GM06990 (cell line): ENCODE measurements at regions not wholly inside any gene's neighbourhood (a gene's known extent, or its start where the extent isn't known, plus 50 kb on each side); places are given as distances from the start of the nearest gene placed in this dataset.

ENCODE experiments used
- DNase-seq: peaks from one replicate; pipeline ENCODE4 v3.0.0-alpha.2; 2011; ENCODE audit not compliant: insufficient read length; ENCODE audit errors: extremely low read depth
- H3K27me3 ChIP-seq: replicated peaks from 2 replicates; pipeline ENCODE4 v1.6.0; 2011; ENCODE audit warnings: low read length; ENCODE audit not compliant: control insufficient read depth, insufficient read depth
- H3K36me3 ChIP-seq: 2 replicates; pipeline ENCODE4 v1.5.1; 2011; ENCODE audit warnings: low read length; ENCODE audit not compliant: control insufficient read depth, insufficient read depth
- H3K4me3 ChIP-seq: replicated peaks from 2 replicates; pipeline ENCODE4 v1.5.1; 2011; ENCODE audit warnings: low read depth, mild to moderate bottlenecking, control low read depth, low read length
- TF ChIP-seq, protein P1 (sequence below): IDR thresholded peaks from 2 replicates; pipeline ENCODE4 v1.5.1; 2011; ENCODE audit warnings: low read length, control low read depth, mild to moderate bottlenecking, inconsistent platforms; ENCODE audit not compliant: insufficient read depth, poor library complexity, severe bottlenecking

DNA sequence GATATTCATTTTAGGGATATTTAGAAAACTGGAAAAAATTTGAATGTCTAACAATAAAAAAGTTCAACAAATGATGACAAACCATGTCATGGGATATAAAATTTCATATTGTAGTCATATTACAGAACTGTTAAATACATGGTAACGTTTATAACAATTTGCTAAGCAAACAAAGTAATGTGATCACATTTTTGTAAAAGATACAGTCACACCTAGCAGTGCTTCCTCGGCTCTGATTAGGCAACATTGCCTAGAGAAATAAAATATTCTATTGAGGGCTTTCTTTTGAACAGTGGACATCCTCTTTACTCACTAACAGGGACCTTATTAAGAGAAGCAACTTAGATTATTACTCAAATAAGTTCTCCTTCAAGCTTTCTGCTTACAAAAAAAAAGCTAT, 605.5 kb downstream of the GATA3 start:
- TF ChIP-seq, protein P1, sequence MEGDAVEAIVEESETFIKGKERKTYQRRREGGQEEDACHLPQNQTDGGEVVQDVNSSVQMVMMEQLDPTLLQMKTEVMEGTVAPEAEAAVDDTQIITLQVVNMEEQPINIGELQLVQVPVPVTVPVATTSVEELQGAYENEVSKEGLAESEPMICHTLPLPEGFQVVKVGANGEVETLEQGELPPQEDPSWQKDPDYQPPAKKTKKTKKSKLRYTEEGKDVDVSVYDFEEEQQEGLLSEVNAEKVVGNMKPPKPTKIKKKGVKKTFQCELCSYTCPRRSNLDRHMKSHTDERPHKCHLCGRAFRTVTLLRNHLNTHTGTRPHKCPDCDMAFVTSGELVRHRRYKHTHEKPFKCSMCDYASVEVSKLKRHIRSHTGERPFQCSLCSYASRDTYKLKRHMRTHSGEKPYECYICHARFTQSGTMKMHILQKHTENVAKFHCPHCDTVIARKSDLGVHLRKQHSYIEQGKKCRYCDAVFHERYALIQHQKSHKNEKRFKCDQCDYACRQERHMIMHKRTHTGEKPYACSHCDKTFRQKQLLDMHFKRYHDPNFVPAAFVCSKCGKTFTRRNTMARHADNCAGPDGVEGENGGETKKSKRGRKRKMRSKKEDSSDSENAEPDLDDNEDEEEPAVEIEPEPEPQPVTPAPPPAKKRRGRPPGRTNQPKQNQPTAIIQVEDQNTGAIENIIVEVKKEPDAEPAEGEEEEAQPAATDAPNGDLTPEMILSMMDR: no peak
- DNase-seq: no peak
- H3K36me3 ChIP-seq: no peaks in the 10 kb centered on the region
- H3K4me3 ChIP-seq: no peak overlapping the region
- no peaks in the 10 kb centered on the region for H3K27me3 ChIP-seq

DNA sequence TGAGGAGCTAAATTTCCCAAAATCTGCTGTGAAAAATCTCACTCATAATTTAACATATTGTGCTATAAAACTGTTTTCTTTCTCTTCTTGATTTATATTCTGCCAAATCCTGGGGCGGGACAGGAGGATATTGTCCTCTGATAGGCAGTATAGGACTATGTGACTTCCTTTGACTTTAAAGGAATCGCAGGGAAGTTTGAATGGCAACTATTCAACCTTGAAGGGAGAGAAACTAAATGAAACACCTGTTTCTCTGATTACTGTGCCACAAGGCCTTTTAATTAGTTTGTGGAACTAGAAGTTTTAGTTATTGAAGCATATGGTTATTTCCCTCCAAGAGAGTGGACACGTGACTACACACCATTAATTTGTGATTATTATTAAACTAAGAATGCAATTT, 607.4 kb downstream of the GATA3 start:
- Histone ChIP-seq H3K36me3 (no peaks in the 10 kb centered on the region), H3K4me3 (no peak overlapping the region), H3K27me3 (no peaks in the 10 kb centered on the region)
- TF ChIP-seq, protein P1: no peak
- DNase-seq: no peak

DNA sequence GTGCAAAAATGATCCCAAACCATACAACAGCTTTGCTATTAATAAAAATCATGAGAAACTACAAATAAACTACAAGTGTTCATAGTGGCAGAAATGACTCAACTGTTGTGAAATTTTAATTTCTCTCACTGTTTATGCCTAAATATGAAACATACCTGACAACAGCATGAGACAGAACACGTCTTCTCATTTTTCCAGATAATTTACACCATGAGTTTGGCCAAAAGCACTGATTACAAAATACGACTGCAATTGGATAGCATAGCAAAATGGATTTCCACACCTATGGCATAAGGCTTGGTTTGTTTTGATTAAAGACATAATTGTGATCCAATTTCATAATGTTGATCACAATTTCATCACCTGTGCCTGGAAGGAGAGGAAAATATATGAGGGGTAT, 608.6 kb downstream of the GATA3 start:
- TF ChIP-seq, protein P1: no peak
- Histone ChIP-seq H3K27me3 (no peaks in the 10 kb centered on the region), H3K36me3 (no peaks in the 10 kb centered on the region), H3K4me3 (no peak overlapping the region)
- no peak for DNase-seq

DNA sequence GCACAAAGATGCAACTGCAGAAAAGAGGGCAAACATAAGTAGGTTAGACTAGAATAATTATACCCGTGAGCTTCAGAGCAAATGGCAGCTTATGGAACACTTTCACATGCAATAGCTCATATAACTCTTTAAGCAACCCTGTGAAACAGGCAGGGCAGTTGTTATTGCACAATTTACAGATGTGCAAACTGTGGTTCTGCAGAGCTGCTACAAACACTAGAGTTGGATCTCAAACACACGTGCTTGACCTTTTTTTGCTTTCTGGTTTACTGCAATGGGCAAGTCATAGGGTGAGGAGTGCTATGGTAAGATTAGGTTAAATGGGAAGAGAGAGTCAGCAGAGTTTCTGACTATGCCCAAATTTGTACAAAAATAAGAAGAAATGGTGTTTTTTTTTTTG, 610.8 kb downstream of the GATA3 start:
- TF ChIP-seq, protein P1: no peak
- no peak for DNase-seq
- Histone ChIP-seq H3K27me3 (no peaks in the 10 kb centered on the region), H3K4me3 (no peak overlapping the region), H3K36me3 (no peaks in the 10 kb centered on the region)

DNA sequence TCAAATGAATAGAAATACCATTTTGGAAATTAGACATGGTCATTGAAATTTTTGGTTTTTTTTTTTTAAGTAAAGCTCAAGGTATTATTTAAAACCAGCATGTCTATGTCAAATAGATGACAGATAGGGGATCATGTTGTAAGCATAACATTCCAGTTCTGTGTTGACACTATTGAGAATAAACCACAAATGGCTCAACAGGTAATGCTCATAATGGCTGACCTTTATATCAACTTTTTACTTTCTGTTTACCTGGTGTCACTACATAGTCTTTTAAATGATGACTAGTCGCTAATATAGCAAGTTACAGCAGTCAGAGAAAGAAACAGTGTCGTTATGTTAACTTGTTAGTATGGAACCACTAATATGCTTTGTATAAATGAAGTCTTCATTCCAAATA, 616.0 kb downstream of the GATA3 start:
- TF ChIP-seq, protein P1: no peak
- no peaks in the 10 kb centered on the region for H3K36me3 ChIP-seq
- no peak for DNase-seq
- H3K27me3 ChIP-seq: no peaks in the 10 kb centered on the region
- H3K4me3 ChIP-seq: no peak overlapping the region

DNA sequence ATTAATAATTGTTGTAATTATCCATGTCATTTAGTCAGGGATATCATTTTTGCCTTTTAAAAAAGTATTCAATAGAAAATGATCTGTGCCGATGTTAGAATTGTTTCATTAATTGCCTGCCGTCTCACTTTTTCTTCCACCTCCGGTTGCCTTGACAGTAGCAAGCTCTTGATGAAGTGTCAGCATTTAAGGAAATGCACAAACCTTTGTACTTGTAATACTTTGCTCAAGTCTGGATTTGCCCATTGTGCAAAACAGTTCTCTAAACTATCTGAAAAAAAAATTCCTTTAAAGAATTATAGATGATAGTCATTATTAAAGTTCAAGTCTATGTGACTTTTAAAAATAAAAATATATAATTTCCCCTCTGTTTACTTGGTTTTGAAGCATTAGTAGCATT, 619.7 kb downstream of the GATA3 start:
- TF ChIP-seq, protein P1: no peak

More for the DNA sequence above, 619.7 kb downstream of the GATA3 start:
- DNase-seq: no peak
- no peak overlapping the region for H3K4me3 ChIP-seq
- H3K27me3 ChIP-seq: no peaks in the 10 kb centered on the region
- no peaks in the 10 kb centered on the region for H3K36me3 ChIP-seq
